Astrocyte (in vitro differentiated cells and primary cell): ENCODE measurements at regions not wholly inside any gene's neighbourhood (a gene's known extent, or its start where the extent isn't known, plus 50 kb on each side); places are given as distances from the start of the nearest gene placed in this dataset.

ENCODE experiments used
- EZH2 ChIP-seq: IDR thresholded peaks from 2 replicates; pipeline ENCODE4 v1.6.1; 2012; ENCODE audit warnings: mild to moderate bottlenecking, low read length, inconsistent platforms; ENCODE audit not compliant: insufficient read depth
- TF ChIP-seq, protein P1 (sequence below): IDR thresholded peaks from 2 replicates; pipeline ENCODE4 v1.5.1; 2011; ENCODE audit warnings: low read depth, mild to moderate bottlenecking, inconsistent platforms, low read length, moderate library complexity; ENCODE audit not compliant: insufficient read depth

- no peak for TF ChIP-seq EZH2
- TF ChIP-seq, protein P1, sequence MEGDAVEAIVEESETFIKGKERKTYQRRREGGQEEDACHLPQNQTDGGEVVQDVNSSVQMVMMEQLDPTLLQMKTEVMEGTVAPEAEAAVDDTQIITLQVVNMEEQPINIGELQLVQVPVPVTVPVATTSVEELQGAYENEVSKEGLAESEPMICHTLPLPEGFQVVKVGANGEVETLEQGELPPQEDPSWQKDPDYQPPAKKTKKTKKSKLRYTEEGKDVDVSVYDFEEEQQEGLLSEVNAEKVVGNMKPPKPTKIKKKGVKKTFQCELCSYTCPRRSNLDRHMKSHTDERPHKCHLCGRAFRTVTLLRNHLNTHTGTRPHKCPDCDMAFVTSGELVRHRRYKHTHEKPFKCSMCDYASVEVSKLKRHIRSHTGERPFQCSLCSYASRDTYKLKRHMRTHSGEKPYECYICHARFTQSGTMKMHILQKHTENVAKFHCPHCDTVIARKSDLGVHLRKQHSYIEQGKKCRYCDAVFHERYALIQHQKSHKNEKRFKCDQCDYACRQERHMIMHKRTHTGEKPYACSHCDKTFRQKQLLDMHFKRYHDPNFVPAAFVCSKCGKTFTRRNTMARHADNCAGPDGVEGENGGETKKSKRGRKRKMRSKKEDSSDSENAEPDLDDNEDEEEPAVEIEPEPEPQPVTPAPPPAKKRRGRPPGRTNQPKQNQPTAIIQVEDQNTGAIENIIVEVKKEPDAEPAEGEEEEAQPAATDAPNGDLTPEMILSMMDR: no peak
These were observed 246.6 kb upstream of the PLET1 start for GRCh38 chr11:112507281-112507680.
